BLaER1 (cell line): ENCODE measurements at regions not wholly inside any gene's neighbourhood (a gene's known extent, or its start where the extent isn't known, plus 50 kb on each side); places are given as distances from the start of the nearest gene placed in this dataset.

Experiments used
- H3K27ac ChIP-seq: shearing (Covaris generic); formaldehyde crosslinking; 2 replicates; pipeline ENCODE4 v1.8.1; 2022
- H3K27me3 ChIP-seq: shearing (Covaris generic); formaldehyde crosslinking; 2 replicates; pipeline ENCODE4 v1.8.1; 2022
- H3K36me3 ChIP-seq: shearing (Covaris generic); formaldehyde crosslinking; 2 replicates; pipeline ENCODE4 v1.8.1; 2022
- H3K4me1 ChIP-seq: shearing (Covaris generic); formaldehyde crosslinking; 2 replicates; pipeline ENCODE4 v1.8.1; 2022
- H3K4me2 ChIP-seq: shearing (Covaris generic); formaldehyde crosslinking; 2 replicates; pipeline ENCODE4 v1.8.1; 2022
- H3K4me3 ChIP-seq: shearing (Covaris generic); formaldehyde crosslinking; 2 replicates; pipeline ENCODE4 v1.8.1; 2022
- H3K9ac ChIP-seq: shearing (Covaris generic); formaldehyde crosslinking; 2 replicates; pipeline ENCODE4 v1.8.1; 2022
- H3K9me3 ChIP-seq: shearing (Covaris generic); formaldehyde crosslinking; 2 replicates; pipeline ENCODE4 v1.8.1; 2022
- H4K20me1 ChIP-seq: shearing (Covaris generic); formaldehyde crosslinking; 2 replicates; pipeline ENCODE4 v1.8.1; 2022
- Cebpa-rat ChIP-seq: shearing (Covaris generic); IDR thresholded peaks from 2 replicates; pipeline ENCODE4 v1.8.1; 2022

DNA sequence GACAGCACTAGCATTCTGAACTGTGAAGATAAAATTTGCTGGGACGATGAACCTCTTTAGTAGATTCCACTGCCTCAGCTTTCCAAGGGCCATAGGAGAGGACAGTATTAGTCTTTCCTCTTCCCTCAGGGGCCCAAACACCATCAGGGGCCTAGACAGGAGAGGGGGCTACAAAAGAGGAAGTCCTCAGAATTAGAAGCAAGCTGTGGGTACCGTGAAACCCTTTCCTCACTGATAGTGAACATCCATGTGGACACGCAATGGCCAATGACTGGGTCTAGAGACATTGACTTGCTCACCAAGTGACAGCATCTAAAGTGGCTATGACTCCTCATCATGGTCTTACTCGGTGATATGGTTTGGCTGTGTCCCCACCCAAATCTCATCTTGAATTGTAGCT lies 68.1 kb upstream of the UST start:
- H3K9ac ChIP-seq, result no peak overlapping the region
- no peaks in the 10 kb centered on the region for H3K27me3 ChIP-seq
- H3K9me3 ChIP-seq, result peaks cover 36% of the 10 kb centered on the region
- no peak overlapping the region for H3K4me3 ChIP-seq
- no peaks in the 10 kb centered on the region for H3K36me3 ChIP-seq
- peaks cover 41% of the 10 kb centered on the region for H3K4me1 ChIP-seq
- no peak overlapping the region for H3K27ac ChIP-seq
- no peaks in the 10 kb centered on the region for H4K20me1 ChIP-seq
- H3K4me2 ChIP-seq, result peak overlapping the region; percentile 21; the same call in 1 of the 2 replicates
- TF ChIP-seq Cebpa-rat, result no peak

DNA sequence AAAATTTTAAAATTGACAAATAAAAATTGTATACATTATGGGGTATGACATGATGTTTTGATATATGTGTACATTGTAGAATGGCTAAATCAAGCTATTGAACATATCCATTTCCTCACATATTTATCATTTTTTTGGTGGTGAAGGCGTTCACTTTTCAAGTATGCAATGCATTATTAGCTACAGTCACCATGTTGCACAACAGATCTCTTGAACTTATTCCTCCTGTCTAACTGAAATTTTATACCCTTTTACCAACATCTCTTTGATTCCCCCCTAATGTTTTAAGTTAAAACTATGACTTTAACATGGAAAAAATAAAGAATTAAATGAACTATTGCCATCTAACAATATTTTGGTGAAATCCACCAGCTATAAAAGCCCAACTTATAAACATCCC lies 65.2 kb upstream of the UST start:
- Histone ChIP-seq H3K4me1 (peaks cover 45% of the 10 kb centered on the region), H4K20me1 (no peaks in the 10 kb centered on the region), H3K27me3 (no peaks in the 10 kb centered on the region), H3K9ac (no peak overlapping the region), H3K4me2 (no peak overlapping the region), H3K4me3 (no peak overlapping the region), H3K36me3 (no peaks in the 10 kb centered on the region), H3K27ac (no peak overlapping the region), H3K9me3 (peaks cover 20% of the 10 kb centered on the region)
- TF ChIP-seq Cebpa-rat, result no peak

DNA sequence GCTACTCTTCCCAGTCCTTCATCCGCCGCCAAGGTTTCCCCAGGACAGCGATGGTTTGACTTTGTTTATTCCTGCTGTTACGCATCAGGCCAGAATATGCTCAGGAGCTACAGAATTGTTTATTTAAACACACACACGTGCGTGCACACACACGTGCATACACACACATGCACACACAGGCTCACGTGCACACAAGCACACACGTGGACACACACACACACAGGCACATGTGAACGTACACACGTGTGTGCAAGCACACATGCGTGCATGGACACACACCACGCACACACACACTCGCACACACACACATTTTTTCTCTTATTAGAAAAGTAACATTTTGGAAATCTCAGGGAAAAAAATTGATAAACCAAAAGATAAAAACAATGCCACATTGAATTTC lies 64.6 kb upstream of the UST start:
- H3K4me3 ChIP-seq, result no peak overlapping the region
- TF ChIP-seq Cebpa-rat, result no peak
- H3K4me2 ChIP-seq, result peak overlapping the region; percentile 76
- peaks cover 20% of the 10 kb centered on the region for H3K9me3 ChIP-seq
- no peaks in the 10 kb centered on the region for H3K27me3 ChIP-seq
- peak overlapping the region; percentile 86 for H3K27ac ChIP-seq
- no peak overlapping the region for H3K9ac ChIP-seq
- H3K36me3 ChIP-seq, result no peaks in the 10 kb centered on the region
- H3K4me1 ChIP-seq, result peaks cover 43% of the 10 kb centered on the region
- H4K20me1 ChIP-seq, result no peaks in the 10 kb centered on the region

DNA sequence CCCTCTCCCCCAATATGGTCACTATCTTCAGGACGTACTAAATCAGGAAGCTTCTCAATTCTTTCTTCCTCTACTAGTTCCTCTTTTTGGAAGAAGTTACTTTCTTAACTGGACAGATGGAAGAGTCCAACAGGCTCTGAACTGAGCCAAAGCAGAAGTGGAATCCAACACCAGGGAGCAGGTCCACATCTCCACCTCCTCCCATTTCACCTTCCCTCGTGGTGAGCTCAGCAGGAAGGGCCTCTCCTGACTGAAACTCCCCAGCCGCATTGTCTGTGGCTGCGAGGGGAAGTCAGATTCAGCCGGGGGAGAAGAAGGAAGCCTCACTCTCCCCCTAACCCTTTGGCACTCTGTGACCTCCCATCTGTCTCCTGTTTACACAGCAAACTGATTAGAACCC lies 63.8 kb upstream of the UST start:
- Histone ChIP-seq H3K4me3 (peak overlapping the region; percentile 37; the same call in 1 of the 2 replicates), H4K20me1 (no peaks in the 10 kb centered on the region), H3K4me1 (peaks cover 36% of the 10 kb centered on the region), H3K36me3 (no peaks in the 10 kb centered on the region), H3K27ac (peak overlapping the region; percentile 86), H3K9me3 (peaks cover 19% of the 10 kb centered on the region), H3K9ac (peak overlapping the region; percentile 68), H3K27me3 (no peaks in the 10 kb centered on the region), H3K4me2 (peak overlapping the region; percentile 76)
- no peak for TF ChIP-seq Cebpa-rat

DNA sequence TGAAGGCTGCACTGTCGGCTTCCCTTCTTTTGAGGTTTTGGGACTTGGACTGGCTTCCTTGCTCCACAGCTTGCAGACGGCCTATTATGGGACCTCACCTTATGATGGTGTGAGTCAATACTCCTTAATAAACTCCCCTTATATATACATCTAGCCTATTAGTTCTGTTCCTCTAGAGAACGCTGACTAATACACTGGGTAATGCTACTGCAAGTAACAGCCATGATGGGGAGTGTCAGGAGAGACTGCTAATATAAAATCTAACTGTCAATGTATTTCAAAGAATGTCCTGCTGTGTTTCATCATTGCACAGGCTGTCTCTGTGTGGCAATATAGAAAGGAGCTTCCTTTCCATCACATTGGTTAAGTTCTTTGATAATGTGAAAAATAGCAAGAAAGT lies 57.7 kb upstream of the UST start:
- no peaks in the 10 kb centered on the region for H4K20me1 ChIP-seq
- H3K4me3 ChIP-seq, result no peak overlapping the region
- no peak overlapping the region for H3K27ac ChIP-seq
- H3K4me2 ChIP-seq, result no peak overlapping the region
- H3K9ac ChIP-seq, result no peak overlapping the region
- H3K9me3 ChIP-seq, result peaks cover 23% of the 10 kb centered on the region
- TF ChIP-seq Cebpa-rat, result no peak
- H3K36me3 ChIP-seq, result no peaks in the 10 kb centered on the region
- peaks cover 17% of the 10 kb centered on the region for H3K4me1 ChIP-seq
- no peaks in the 10 kb centered on the region for H3K27me3 ChIP-seq

DNA sequence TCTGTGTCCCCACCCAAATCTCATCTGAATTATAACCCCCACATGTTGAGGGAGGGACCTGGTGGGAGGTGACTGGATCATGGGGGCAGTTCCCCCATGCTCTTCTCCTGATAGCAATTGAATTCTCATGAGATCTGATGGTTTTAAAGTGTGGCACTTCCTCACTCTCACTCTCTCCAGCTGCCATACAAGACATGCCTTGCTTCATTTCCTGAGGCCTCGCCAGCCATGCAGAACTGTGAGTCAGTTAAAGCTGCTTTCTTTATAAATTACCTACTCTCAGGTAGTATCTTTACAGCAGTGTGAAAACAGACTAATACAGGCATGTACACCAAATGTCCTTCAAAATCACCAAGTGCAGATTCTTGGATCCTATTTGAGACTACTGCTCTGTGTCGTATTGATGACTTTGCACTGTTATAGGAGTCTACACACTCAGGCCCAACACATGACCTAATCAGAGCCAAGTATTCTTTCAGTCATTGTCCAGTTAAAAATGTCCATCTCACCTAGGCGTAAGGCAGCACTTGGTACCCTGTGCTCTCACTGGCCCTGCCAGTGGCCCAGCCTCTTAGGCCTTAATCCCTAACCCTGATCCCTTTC lies 52.8 kb upstream of the UST start:
- Histone ChIP-seq H3K27ac (peak overlapping the region; percentile 94), H3K9me3 (peaks cover 69% of the 10 kb centered on the region), H3K27me3 (no peaks in the 10 kb centered on the region), H4K20me1 (no peaks in the 10 kb centered on the region), H3K9ac (peak overlapping the region; percentile 68), H3K4me1 (peaks cover 20% of the 10 kb centered on the region), H3K4me3 (peak overlapping the region; percentile 28), H3K4me2 (peak overlapping the region; percentile 74), H3K36me3 (no peaks in the 10 kb centered on the region)
- TF ChIP-seq Cebpa-rat, result peak; percentile 67
